ENCODE measurements at regions not wholly inside any gene's neighbourhood (a gene's known extent, or its start where the extent isn't known, plus 50 kb on each side); places are given as distances from the start of the nearest gene placed in this dataset.

- no peak overlapping the region for H3K9ac ChIP-seq (ENCODE audit: low read depth in 2 of 2, low read length in 2 of 2)
- intact Hi-C loops (cut with DNase I), result no loop called here
- no peak overlapping the region for H3K4me3 ChIP-seq
- no peak overlapping the region for H3K27ac ChIP-seq
- no peak for TF ChIP-seq CTCF (IDR thresholded peaks at IDR 0.05)
- no peak for DNase-seq
- no peaks in the 10 kb centered on the region for H3K27me3 ChIP-seq
- no peaks in the 10 kb centered on the region for H3K9me3 ChIP-seq
- H3K36me3 ChIP-seq, result no peaks in the 10 kb centered on the region
- H3K4me1 ChIP-seq, result no peaks in the 10 kb centered on the region
These were observed 421.7 kb downstream of the STK39 start for GRCh38 chr2:167825664-167826063.

DNA sequence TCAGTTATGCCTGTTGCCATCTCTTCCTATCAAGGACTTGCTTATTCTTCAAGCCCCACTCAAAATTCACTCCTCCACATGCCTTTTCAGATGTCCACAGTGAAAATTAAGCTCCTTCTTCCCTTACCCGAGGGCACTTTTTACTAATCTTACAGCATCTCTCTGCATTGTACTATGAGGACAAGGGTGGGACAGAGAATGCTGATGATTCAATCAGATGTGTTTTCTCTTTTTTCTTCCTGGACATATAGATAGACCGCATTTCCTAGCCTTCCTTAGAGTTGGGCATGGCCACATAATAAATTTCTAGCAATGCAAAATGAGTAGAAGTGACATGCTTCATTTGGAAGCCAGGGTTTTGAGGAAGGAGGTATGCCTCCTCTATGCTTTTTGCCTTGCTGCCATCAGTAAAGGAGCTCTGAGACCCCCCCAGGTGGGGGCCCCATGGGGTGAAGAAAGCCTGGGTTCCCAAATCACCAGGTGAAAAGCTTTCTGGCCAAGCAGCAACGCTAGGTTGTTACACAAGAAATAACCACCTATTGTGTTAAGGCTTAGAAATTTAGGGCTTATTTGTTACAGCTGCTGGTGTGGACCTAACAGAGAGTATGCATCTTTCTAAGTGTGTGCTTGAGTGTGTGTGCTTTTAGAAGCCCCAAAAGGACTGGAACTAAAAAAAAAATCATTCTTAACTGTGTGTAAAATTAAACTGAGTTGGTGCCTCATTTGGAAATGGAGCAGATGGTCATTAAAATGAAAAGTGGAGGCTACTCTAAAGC, 424.5 kb downstream of the STK39 start:
- DNase-seq, result no peak
- H3K27me3 ChIP-seq, result no peaks in the 10 kb centered on the region
- intact Hi-C loops (cut with DNase I), result no loop called here
- H3K4me3 ChIP-seq, result no peak overlapping the region
- H3K9ac ChIP-seq (ENCODE audit: low read depth in 2 of 2, low read length in 2 of 2), result no peak overlapping the region
- H3K9me3 ChIP-seq, result no peaks in the 10 kb centered on the region
- H3K27ac ChIP-seq, result no peak overlapping the region
- H3K4me1 ChIP-seq, result no peaks in the 10 kb centered on the region
- no peaks in the 10 kb centered on the region for H3K36me3 ChIP-seq
- no peak for TF ChIP-seq CTCF (IDR thresholded peaks at IDR 0.05)

GRCh38 chr2:167820488-167820887, 426.9 kb downstream of the STK39 start:
- no peaks in the 10 kb centered on the region for H3K36me3 ChIP-seq
- DNase-seq, result no peak
- intact Hi-C loops (cut with DNase I), result no loop called here
- no peak overlapping the region for H3K27ac ChIP-seq
- H3K27me3 ChIP-seq, result no peaks in the 10 kb centered on the region
- no peak for TF ChIP-seq CTCF (IDR thresholded peaks at IDR 0.05)
- H3K4me3 ChIP-seq, result no peak overlapping the region
- no peaks in the 10 kb centered on the region for H3K9me3 ChIP-seq
- no peaks in the 10 kb centered on the region for H3K4me1 ChIP-seq
- H3K9ac ChIP-seq (ENCODE audit: low read depth in 2 of 2, low read length in 2 of 2), result no peak overlapping the region

GRCh38 chr2:167818521-167818920, 428.9 kb downstream of the STK39 start:
- H3K36me3 ChIP-seq, result no peaks in the 10 kb centered on the region
- no peak overlapping the region for H3K27ac ChIP-seq
- H3K9ac ChIP-seq (ENCODE audit: low read depth in 2 of 2, low read length in 2 of 2), result no peak overlapping the region
- no peaks in the 10 kb centered on the region for H3K9me3 ChIP-seq
- H3K4me3 ChIP-seq, result no peak overlapping the region
- no peaks in the 10 kb centered on the region for H3K4me1 ChIP-seq
- DNase-seq, result no peak
- intact Hi-C loops (cut with DNase I), result no loop called here
- TF ChIP-seq CTCF (IDR thresholded peaks at IDR 0.05), result no peak
- no peaks in the 10 kb centered on the region for H3K27me3 ChIP-seq

DNA sequence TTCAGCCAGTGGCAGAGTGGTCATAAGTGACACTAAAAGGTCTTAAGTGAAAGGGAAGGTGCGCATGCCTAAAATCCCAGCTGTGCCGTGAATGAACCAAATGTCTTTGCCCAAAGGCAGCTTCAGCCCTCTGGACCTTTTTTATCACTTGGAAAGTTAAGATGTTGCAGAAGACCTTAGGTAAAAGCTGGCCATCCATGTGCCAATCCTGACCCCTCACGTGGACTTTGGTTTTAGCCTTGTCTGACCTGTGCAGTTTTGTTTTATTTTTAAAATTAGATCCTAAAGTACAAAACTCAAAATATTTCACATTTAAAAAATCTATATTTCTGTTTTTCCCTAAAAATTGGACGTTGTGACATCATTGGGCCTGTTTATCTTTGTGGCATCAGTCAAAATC, 429.5 kb downstream of the STK39 start:
- Histone ChIP-seq H3K36me3 (no peaks in the 10 kb centered on the region), H3K27ac (no peak overlapping the region), H3K9ac (ENCODE audit: low read depth in 2 of 2, low read length in 2 of 2) (no peak overlapping the region), H3K27me3 (no peaks in the 10 kb centered on the region), H3K9me3 (no peaks in the 10 kb centered on the region), H3K4me1 (no peaks in the 10 kb centered on the region), H3K4me3 (no peak overlapping the region)
- no peak for TF ChIP-seq CTCF (IDR thresholded peaks at IDR 0.05)
- intact Hi-C loops (cut with DNase I), result no loop called here
- no peak for DNase-seq
